GM12872 (cell line): ENCODE measurements at regions not wholly inside any gene's neighbourhood (a gene's known extent, or its start where the extent isn't known, plus 50 kb on each side); places are given as distances from the start of the nearest gene placed in this dataset.

Source experiments
- TF ChIP-seq, protein P1 (sequence below): IDR thresholded peaks from 3 replicates; pipeline ENCODE4 v1.5.1; 2011; ENCODE audit warnings: low read depth, mild to moderate bottlenecking, low read length, moderate library complexity; ENCODE audit not compliant: insufficient read depth

- TF ChIP-seq, protein P1, sequence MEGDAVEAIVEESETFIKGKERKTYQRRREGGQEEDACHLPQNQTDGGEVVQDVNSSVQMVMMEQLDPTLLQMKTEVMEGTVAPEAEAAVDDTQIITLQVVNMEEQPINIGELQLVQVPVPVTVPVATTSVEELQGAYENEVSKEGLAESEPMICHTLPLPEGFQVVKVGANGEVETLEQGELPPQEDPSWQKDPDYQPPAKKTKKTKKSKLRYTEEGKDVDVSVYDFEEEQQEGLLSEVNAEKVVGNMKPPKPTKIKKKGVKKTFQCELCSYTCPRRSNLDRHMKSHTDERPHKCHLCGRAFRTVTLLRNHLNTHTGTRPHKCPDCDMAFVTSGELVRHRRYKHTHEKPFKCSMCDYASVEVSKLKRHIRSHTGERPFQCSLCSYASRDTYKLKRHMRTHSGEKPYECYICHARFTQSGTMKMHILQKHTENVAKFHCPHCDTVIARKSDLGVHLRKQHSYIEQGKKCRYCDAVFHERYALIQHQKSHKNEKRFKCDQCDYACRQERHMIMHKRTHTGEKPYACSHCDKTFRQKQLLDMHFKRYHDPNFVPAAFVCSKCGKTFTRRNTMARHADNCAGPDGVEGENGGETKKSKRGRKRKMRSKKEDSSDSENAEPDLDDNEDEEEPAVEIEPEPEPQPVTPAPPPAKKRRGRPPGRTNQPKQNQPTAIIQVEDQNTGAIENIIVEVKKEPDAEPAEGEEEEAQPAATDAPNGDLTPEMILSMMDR, result no peak
Observed at GRCh38 chr17:71115669-71115972, 946.3 kb downstream of the KCNJ2 start.

DNA sequence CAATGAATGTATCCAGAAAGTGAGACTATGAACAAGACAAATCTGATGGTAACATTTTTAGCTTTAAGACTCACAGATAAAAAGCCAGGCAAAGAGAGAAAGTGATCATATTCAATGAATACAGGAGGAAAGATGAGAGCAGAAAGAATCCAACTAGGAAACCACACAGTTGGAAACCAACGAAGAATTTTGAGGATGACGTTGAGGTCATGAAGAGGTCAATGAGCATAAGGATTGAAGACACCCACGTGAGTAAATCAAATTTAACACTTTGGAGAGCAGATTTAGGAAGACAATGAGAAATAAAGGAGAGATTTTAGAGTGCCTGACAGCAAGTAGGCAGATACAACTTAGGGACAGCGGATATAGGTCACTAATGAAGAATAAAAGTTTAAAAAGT lies 948.1 kb downstream of the KCNJ2 start:
- TF ChIP-seq, protein P1, result no peak

GRCh38 chr17:71118039-71118438 lies 948.7 kb downstream of the KCNJ2 start:
- TF ChIP-seq, protein P1, result no peak

DNA sequence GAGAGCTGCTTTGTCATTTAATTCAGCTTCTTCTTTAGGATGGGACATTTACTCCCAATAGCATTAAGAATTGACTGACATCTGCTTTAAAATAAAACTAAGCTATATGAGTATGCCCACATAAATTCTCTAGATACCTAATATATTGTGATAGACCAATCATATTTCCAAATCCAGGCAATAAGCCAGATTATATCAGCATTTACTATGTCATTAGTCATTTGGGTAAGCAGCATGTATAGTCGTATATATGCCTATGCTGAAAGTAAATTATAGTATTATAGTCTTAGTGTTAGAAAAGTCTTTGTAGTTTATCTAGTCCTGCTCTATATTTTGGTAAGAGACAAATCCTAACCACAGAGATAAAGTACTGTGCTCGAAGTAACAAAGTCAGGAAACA lies 958.1 kb downstream of the KCNJ2 start:
- TF ChIP-seq, protein P1, result no peak

DNA sequence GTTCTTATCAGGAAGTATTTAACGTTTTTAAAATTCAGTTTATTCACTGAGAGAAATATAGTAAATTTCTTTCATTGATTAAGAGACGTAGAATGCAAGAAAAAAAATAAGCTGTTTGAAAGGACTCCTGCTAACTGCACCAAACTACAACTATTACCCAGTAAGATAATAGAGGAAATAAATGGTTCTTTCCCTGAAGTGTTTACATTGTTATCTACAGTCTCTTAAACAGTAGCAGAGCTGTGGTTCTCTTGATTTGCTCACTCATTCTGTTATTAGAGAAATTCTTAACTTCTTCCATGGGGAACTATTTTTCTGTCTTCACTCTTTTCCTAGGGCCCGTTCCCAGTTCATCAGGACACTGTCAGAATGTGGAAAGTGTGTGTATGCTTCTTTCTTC lies 973.0 kb downstream of the KCNJ2 start:
- TF ChIP-seq, protein P1, result no peak

GRCh38 chr17:71145486-71145885 lies 975.3 kb upstream of the SOX9 start:
- TF ChIP-seq, protein P1, result no peak

DNA sequence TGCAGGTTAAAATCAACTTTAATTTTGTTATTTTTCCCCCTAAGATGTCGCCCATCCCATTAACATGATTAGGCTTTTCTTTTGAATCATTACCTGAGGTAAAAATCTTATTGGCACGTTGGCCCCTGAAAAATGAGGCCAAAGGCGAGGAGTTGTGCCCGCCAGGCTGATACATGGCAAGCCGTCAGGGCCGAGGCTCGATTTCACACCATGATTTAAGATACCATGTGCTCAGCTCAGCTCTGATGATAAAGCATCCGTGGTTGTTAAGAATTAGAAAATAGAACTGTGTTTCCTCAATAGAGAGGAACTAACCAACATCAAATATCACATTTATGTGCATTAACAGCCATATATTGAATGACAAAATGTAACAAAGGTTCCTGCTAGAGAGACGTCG lies 972.9 kb upstream of the SOX9 start:
- TF ChIP-seq, protein P1, result no peak

DNA sequence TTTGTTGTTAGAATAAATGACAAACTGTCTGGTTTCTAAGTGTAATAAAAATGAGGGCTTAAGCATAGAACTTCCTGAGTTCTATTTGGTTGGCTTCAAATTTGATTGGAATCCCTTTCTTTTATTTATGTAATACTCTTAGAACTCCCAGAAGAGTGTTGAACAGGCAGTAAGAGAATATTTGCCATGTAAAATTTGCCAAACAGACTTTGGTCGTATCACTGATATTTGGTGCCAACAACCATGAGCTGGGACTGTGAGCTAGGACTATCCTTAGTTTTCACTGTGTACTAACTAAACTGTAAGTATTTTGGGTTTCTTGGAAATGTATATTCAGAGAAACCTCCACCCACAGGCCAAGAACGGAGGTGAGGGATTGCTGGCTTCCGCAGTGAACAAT lies 971.2 kb upstream of the SOX9 start:
- TF ChIP-seq, protein P1, result no peak
